ENCODE measurements at regions not wholly inside any gene's neighbourhood (a gene's known extent, or its start where the extent isn't known, plus 50 kb on each side); places are given as distances from the start of the nearest gene placed in this dataset.
A peak's percentile ranks its signal among the peaks of the same experiment; 100 is the strongest.

DNA sequence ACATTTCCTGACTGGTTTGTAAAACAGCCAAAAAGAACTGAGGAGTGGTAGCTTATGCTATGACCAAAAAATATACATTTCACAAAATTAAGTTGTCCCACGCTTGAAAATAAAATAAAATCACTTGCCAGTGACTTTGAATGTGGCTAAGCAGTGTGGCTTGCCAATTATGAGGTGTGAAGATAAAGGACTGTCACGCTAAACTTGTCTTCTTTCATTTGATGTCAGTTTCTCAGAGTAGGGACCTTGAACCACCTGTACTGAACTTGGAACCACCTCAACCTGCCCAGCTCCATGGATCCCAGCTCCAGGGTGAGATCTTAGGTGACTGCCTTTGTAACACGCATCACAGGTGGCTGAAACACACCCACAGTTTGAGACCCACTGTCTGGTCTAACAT, 113.7 kb upstream of the TBL1X start:
- intact Hi-C loops (cut with micrococcal nuclease), result no loop called here
- Histone ChIP-seq H3K4me3 (ENCODE audit: control extremely low read depth in 1 of 5, extremely low read depth in 1 of 5, insufficient read depth in 1 of 5, low read depth in 2 of 5, low read length in 4 of 5) (no peak overlapping the region), H3K36me3 (replicated peaks in 1 of 2; ENCODE audit: control extremely low read depth in 1 of 2, control insufficient read depth in 1 of 2, extremely low read depth in 1 of 2, insufficient read depth in 2 of 2, low read length in 1 of 2) (no peaks in the 10 kb centered on the region), H2AFZ (ENCODE audit: insufficient read depth, low read depth, low read length, poor library complexity, severe bottlenecking) (no peak overlapping the region), H3K27me3 (replicated peaks in 1 of 4; ENCODE audit: control extremely low read depth in 1 of 4, control insufficient read depth in 3 of 4, insufficient read depth in 4 of 4, low read length in 3 of 4) (no peaks in the 10 kb centered on the region), H3K9me3 (ENCODE audit: control extremely low read depth in 1 of 3, control insufficient read depth in 2 of 3, insufficient read depth in 1 of 3, low read length in 2 of 3) (no peaks in the 10 kb centered on the region), H3K27ac (ENCODE audit: low read length in 2 of 2) (no peak overlapping the region), H3K4me1 (ENCODE audit: control insufficient read depth in 2 of 2, insufficient read depth in 2 of 2, low read length in 2 of 2) (peaks cover 15 to 22% of the 10 kb centered on the region in 2 donors), H3K9ac (ENCODE audit: low read length) (no peak overlapping the region), H3K79me2 (ENCODE audit: control insufficient read depth, insufficient read depth, low read length) (no peaks in the 10 kb centered on the region), H3K4me2 (replicated peaks; ENCODE audit: low read depth, low read length, poor library complexity, severe bottlenecking) (peak overlapping the region; percentile 24), H4K20me1 (ENCODE audit: control insufficient read depth, insufficient read depth, low read length, poor library complexity, severe bottlenecking) (no peaks in the 10 kb centered on the region)
- CTCF ChIA-PET, result no interaction called here
- WGBS (ENCODE audit: insufficient coverage), result no CpG with 5 or more reads among the region's 3 CpGs
- Mint-ChIP-seq H3K4me3 (peak overlapping the region; percentile 7), H3K27me3 (no peaks in the 10 kb centered on the region), H3K27ac (peak overlapping the region; percentile 65), H3K4me1 (peaks cover 24% of the 10 kb centered on the region), H3K9me3 (ENCODE audit: insufficient read depth) (no peaks in the 10 kb centered on the region)
- no peak for TF ChIP-seq EZH2 (IDR thresholded peaks at IDR 0.05; ENCODE audit: borderline replicate concordance, insufficient read depth, low read depth, low read length, poor library complexity, severe bottlenecking)
- TF ChIP-seq, protein P1, sequence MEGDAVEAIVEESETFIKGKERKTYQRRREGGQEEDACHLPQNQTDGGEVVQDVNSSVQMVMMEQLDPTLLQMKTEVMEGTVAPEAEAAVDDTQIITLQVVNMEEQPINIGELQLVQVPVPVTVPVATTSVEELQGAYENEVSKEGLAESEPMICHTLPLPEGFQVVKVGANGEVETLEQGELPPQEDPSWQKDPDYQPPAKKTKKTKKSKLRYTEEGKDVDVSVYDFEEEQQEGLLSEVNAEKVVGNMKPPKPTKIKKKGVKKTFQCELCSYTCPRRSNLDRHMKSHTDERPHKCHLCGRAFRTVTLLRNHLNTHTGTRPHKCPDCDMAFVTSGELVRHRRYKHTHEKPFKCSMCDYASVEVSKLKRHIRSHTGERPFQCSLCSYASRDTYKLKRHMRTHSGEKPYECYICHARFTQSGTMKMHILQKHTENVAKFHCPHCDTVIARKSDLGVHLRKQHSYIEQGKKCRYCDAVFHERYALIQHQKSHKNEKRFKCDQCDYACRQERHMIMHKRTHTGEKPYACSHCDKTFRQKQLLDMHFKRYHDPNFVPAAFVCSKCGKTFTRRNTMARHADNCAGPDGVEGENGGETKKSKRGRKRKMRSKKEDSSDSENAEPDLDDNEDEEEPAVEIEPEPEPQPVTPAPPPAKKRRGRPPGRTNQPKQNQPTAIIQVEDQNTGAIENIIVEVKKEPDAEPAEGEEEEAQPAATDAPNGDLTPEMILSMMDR (IDR thresholded peaks at IDR 0.05), result no peak
- DNase-seq, result no peak
- POLR2A ChIA-PET, result interaction anchor here (0.6 kb wide), 1 partner anchor 8 kb away, joined by 10 read pairs; no protein-coding TSS in a partner anchor
- no peak for ATAC-seq (ENCODE audit: low read depth)

DNA sequence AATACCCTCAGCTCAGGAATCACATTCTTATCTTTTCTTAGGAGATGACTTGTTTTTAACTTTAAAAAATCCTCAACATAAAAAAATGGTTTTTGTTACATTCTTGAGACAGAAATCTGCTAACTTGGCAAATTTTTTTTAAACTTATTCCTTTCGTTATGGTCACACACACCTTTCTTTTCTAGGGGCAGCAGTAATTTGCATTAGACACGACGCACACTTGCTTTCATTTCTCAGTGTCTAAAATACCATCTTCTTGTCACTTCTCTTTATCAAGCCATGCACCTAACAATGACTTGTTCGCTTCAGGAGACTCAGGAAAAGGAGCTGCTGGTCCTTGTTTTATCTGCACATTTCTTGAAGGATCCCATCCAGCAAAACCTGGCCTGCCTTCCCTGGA, 112.6 kb upstream of the TBL1X start:
- peak overlapping the region; percentile 83 for H3K27ac Mint-ChIP-seq
- no peaks in the 10 kb centered on the region for H3K9me3 Mint-ChIP-seq (ENCODE audit: insufficient read depth)
- CTCF ChIA-PET, result interaction anchor here (1.0 to 1.3 kb wide), 3 partner anchors 10 to 381 kb away, joined by 3 to 4 read pairs (median 3); no protein-coding TSS in a partner anchor
- H3K27me3 Mint-ChIP-seq, result no peaks in the 10 kb centered on the region
- H3K4me1 Mint-ChIP-seq, result peaks cover 24% of the 10 kb centered on the region
- Histone ChIP-seq H3K9me3 (ENCODE audit: control extremely low read depth in 1 of 3, control insufficient read depth in 2 of 3, insufficient read depth in 1 of 3, low read length in 2 of 3) (no peaks in the 10 kb centered on the region), H2AFZ (ENCODE audit: insufficient read depth, low read depth, low read length, poor library complexity, severe bottlenecking) (peak overlapping the region; percentile 43), H3K27ac (ENCODE audit: low read length in 2 of 2) (peak overlapping the region; percentile 12 to 21), H3K36me3 (replicated peaks in 1 of 2; ENCODE audit: control extremely low read depth in 1 of 2, control insufficient read depth in 1 of 2, extremely low read depth in 1 of 2, insufficient read depth in 2 of 2, low read length in 1 of 2) (no peaks in the 10 kb centered on the region), H3K79me2 (ENCODE audit: control insufficient read depth, insufficient read depth, low read length) (no peaks in the 10 kb centered on the region), H3K4me3 (ENCODE audit: control extremely low read depth in 1 of 5, extremely low read depth in 1 of 5, insufficient read depth in 1 of 5, low read depth in 2 of 5, low read length in 4 of 5) (peak overlapping the region in 4 of 5 experiments; percentile 30 to 55 (median 36)), H3K4me2 (replicated peaks; ENCODE audit: low read depth, low read length, poor library complexity, severe bottlenecking) (peak overlapping the region; percentile 72), H4K20me1 (ENCODE audit: control insufficient read depth, insufficient read depth, low read length, poor library complexity, severe bottlenecking) (no peaks in the 10 kb centered on the region), H3K4me1 (ENCODE audit: control insufficient read depth in 2 of 2, insufficient read depth in 2 of 2, low read length in 2 of 2) (peaks cover 15 to 22% of the 10 kb centered on the region in 2 donors), H3K27me3 (replicated peaks in 1 of 4; ENCODE audit: control extremely low read depth in 1 of 4, control insufficient read depth in 3 of 4, insufficient read depth in 4 of 4, low read length in 3 of 4) (no peaks in the 10 kb centered on the region), H3K9ac (ENCODE audit: low read length) (peak overlapping the region; percentile 41)
- ATAC-seq (ENCODE audit: low read depth) (peak; percentile 70), DNase-seq (peak; percentile 40)
- TF ChIP-seq EZH2 (IDR thresholded peaks at IDR 0.05; ENCODE audit: borderline replicate concordance, insufficient read depth, low read depth, low read length, poor library complexity, severe bottlenecking), result no peak
- TF ChIP-seq, protein P1 (IDR thresholded peaks at IDR 0.05), result no peak
- WGBS (ENCODE audit: insufficient coverage), result 0% methylated on average over 3 of the region's 4 CpGs
- peak overlapping the region; percentile 81 for H3K4me3 Mint-ChIP-seq
- intact Hi-C loops (cut with micrococcal nuclease), result loop anchor here (1.0 kb wide), 1 partner anchor 11 kb away; no protein-coding TSS in a partner anchor
- POLR2A ChIA-PET, result no interaction called here

All from B cell (primary cell).